WERI-Rb-1 (cell line): ENCODE measurements at regions not wholly inside any gene's neighbourhood (a gene's known extent, or its start where the extent isn't known, plus 50 kb on each side); places are given as distances from the start of the nearest gene placed in this dataset.

Source experiments
- DNase-seq: peaks from one replicate; pipeline ENCODE4 v3.0.0-alpha.2; 2020
- H3K27ac ChIP-seq: fragments of 250-450 bp; sonication (Bioruptor Pico); 2 replicates; pipeline ENCODE4 v1.5.1; 2020; ENCODE audit warnings: mild to moderate bottlenecking, moderate library complexity
- H3K27me3 ChIP-seq: fragments of 250-450 bp; sonication (Bioruptor Pico); 2 replicates; pipeline ENCODE4 v1.5.1; 2021; ENCODE audit warnings: mild to moderate bottlenecking, low read depth, moderate library complexity; ENCODE audit not compliant: insufficient read depth, severe bottlenecking
- H3K36me3 ChIP-seq: fragments of 250-450 bp; sonication (Bioruptor Pico); 2 replicates; pipeline ENCODE4 v1.5.1; 2020; ENCODE audit warnings: mild to moderate bottlenecking, moderate library complexity
- H3K4me3 ChIP-seq: 2 replicates; pipeline ENCODE4 v1.5.1; 2011; ENCODE audit warnings: low read depth, mild to moderate bottlenecking, control low read depth, low read length
- H3K9me3 ChIP-seq: fragments of 250-450 bp; sonication (Bioruptor Pico); 2 replicates; pipeline ENCODE4 v1.5.1; 2021; ENCODE audit warnings: mild to moderate bottlenecking, moderate library complexity; ENCODE audit not compliant: severe bottlenecking
- CTCF ChIP-seq: IDR thresholded peaks from 2 replicates; pipeline ENCODE4 v1.5.1; 2011; ENCODE audit warnings: low read depth, mild to moderate bottlenecking, control low read depth, inconsistent platforms, low read length

- DNase-seq = no peak
- no peaks in the 10 kb centered on the region for H3K9me3 ChIP-seq
- no peak for TF ChIP-seq CTCF
Measured at GRCh38 chr10:121356183-121356582, 242.1 kb downstream of the FGFR2 start.

GRCh38 chr10:121357401-121357800 lies 240.8 kb downstream of the FGFR2 start:
- no peaks in the 10 kb centered on the region for H3K9me3 ChIP-seq
- H3K27me3 ChIP-seq = no peaks in the 10 kb centered on the region
- DNase-seq = no peak
- H3K4me3 ChIP-seq = no peak overlapping the region
- TF ChIP-seq CTCF = no peak
- no peaks in the 10 kb centered on the region for H3K36me3 ChIP-seq
- H3K27ac ChIP-seq = no peak overlapping the region

More at GRCh38 chr10:121356183-121356582, 242.1 kb downstream of the FGFR2 start:
- Histone ChIP-seq H3K4me3 (no peak overlapping the region), H3K36me3 (no peaks in the 10 kb centered on the region), H3K27me3 (no peaks in the 10 kb centered on the region), H3K27ac (no peak overlapping the region)

GRCh38 chr10:121362026-121362425 lies 236.2 kb downstream of the FGFR2 start:
- Histone ChIP-seq H3K4me3 (no peak overlapping the region), H3K27ac (no peak overlapping the region), H3K36me3 (no peaks in the 10 kb centered on the region), H3K27me3 (no peaks in the 10 kb centered on the region), H3K9me3 (no peaks in the 10 kb centered on the region)
- no peak for TF ChIP-seq CTCF
- DNase-seq = no peak

GRCh38 chr10:121365566-121365965 lies 232.7 kb downstream of the FGFR2 start:
- Histone ChIP-seq H3K27me3 (no peaks in the 10 kb centered on the region), H3K27ac (no peak overlapping the region), H3K36me3 (no peaks in the 10 kb centered on the region), H3K9me3 (no peaks in the 10 kb centered on the region), H3K4me3 (no peak overlapping the region)
- no peak for TF ChIP-seq CTCF
- no peak for DNase-seq

GRCh38 chr10:121368347-121369025 lies 229.8 kb downstream of the FGFR2 start:
- Histone ChIP-seq H3K27ac (no peak overlapping the region), H3K27me3 (no peaks in the 10 kb centered on the region), H3K9me3 (no peaks in the 10 kb centered on the region), H3K36me3 (no peaks in the 10 kb centered on the region), H3K4me3 (no peak overlapping the region)
- DNase-seq = no peak
- no peak for TF ChIP-seq CTCF

- Histone ChIP-seq H3K36me3 (no peaks in the 10 kb centered on the region), H3K4me3 (no peak overlapping the region), H3K27ac (no peak overlapping the region), H3K9me3 (no peaks in the 10 kb centered on the region), H3K27me3 (no peaks in the 10 kb centered on the region)
- DNase-seq = no peak
- no peak for TF ChIP-seq CTCF
Measured at GRCh38 chr10:121369616-121370015, 228.6 kb downstream of the FGFR2 start.
